CD4-positive, CD25-positive, alpha-beta regulatory T cell (primary cell): ENCODE measurements at regions not wholly inside any gene's neighbourhood (a gene's known extent, or its start where the extent isn't known, plus 50 kb on each side); places are given as distances from the start of the nearest gene placed in this dataset.

Experiments
- ATAC-seq, 2 donors: fragments of 150-1000 bp; cut with Tn5 transposase; one replicate each; pipeline ENCODE4 v1.10.0; 2021; ENCODE audit warnings: low read depth in 2 of 2, moderate number of reproducible peaks in 2 of 2, moderate library complexity in 1 of 2
- DNase-seq, 3 donors: peaks; one replicate each; pipeline versions ENCODE4 v3.0.0 to v3.0.0-alpha.2; 2012 to 2022; ENCODE audit warnings: mixed read lengths in 1 of 3
- H3K27ac ChIP-seq: one replicate; pipeline ENCODE4 v1.7.0; 2013; ENCODE audit warnings: mild to moderate bottlenecking, low read length; ENCODE audit not compliant: insufficient read depth, poor library complexity, severe bottlenecking
- H3K27me3 ChIP-seq: one replicate; pipeline ENCODE4 v1.7.0; 2013; ENCODE audit warnings: low read length; ENCODE audit not compliant: control insufficient read depth, insufficient read depth
- H3K36me3 ChIP-seq: one replicate; pipeline ENCODE4 v1.7.0; 2013; ENCODE audit warnings: mild to moderate bottlenecking, low read length, moderate library complexity; ENCODE audit not compliant: control insufficient read depth, insufficient read depth
- H3K4me1 ChIP-seq: 2 replicates; pipeline ENCODE4 v1.7.0; 2013; ENCODE audit warnings: mild to moderate bottlenecking, low read length; ENCODE audit not compliant: insufficient read depth, control insufficient read depth, poor library complexity, severe bottlenecking
- H3K4me3 ChIP-seq: one replicate; pipeline ENCODE4 v1.7.0; 2013; ENCODE audit warnings: low read depth, mild to moderate bottlenecking, low read length, moderate library complexity
- H3K9me3 ChIP-seq, 2 experiments: 1 replicate in 1 of 2; 2 replicates in 1 of 2; pipeline ENCODE4 v1.7.0; 2013; ENCODE audit warnings: low read length in 2 of 2, mild to moderate bottlenecking in 1 of 2, moderate library complexity in 1 of 2; ENCODE audit not compliant: control insufficient read depth in 2 of 2
- H3K27ac Mint-ChIP-seq, 3 donors: one replicate each; pipeline ENCODE4 v1.8.0; 2020 to 2022; ENCODE audit warnings: mild to moderate bottlenecking in 3 of 3, mixed read lengths in 3 of 3, moderate library complexity in 2 of 3
- H3K27me3 Mint-ChIP-seq: one replicate; pipeline ENCODE4 v1.8.0; 2022; ENCODE audit warnings: mild to moderate bottlenecking, mixed read lengths
- H3K36me3 Mint-ChIP-seq: one replicate; pipeline ENCODE4 v1.8.0; 2020; ENCODE audit warnings: mixed read lengths
- H3K4me1 Mint-ChIP-seq, 4 donors: one replicate each; pipeline ENCODE4 v1.8.0; 2020 to 2022; ENCODE audit warnings: mixed read lengths in 4 of 4, mild to moderate bottlenecking in 1 of 4
- H3K4me3 Mint-ChIP-seq, 4 donors: one replicate each; pipeline ENCODE4 v1.8.0; 2020 to 2022; ENCODE audit warnings: mild to moderate bottlenecking in 4 of 4, mixed read lengths in 4 of 4, moderate library complexity in 3 of 4
- H3K9me3 Mint-ChIP-seq, 7 donors: one replicate each; pipeline ENCODE4 v1.8.0; 2020 to 2022; ENCODE audit warnings: mixed read lengths in 7 of 7, mild to moderate bottlenecking in 3 of 7, moderate library complexity in 2 of 7

- no peaks in the 10 kb centered on the region for H3K36me3 ChIP-seq
- Mint-ChIP-seq H3K27me3 (no peaks in the 10 kb centered on the region), H3K4me1 (no peaks in the 10 kb centered on the region), H3K27ac (no peak overlapping the region), H3K36me3 (no peaks in the 10 kb centered on the region), H3K4me3 (no peak overlapping the region), H3K9me3 (peaks cover 0 to 6% (median 0%) of the 10 kb centered on the region in 7 donors)
- no peak for ATAC-seq
- H3K27me3 ChIP-seq, result no peaks in the 10 kb centered on the region
- no peak overlapping the region for H3K4me3 ChIP-seq
- H3K4me1 ChIP-seq, result no peaks in the 10 kb centered on the region
- no peak overlapping the region for H3K27ac ChIP-seq
- H3K9me3 ChIP-seq, result no peaks in the 10 kb centered on the region
- no peak for DNase-seq
Measured at GRCh38 chr15:94099574-94099960, 131.8 kb upstream of the MCTP2 start.

- peaks cover 0 to 4% (median 0%) of the 10 kb centered on the region in 7 donors for H3K9me3 Mint-ChIP-seq
- H3K4me3 Mint-ChIP-seq, result no peak overlapping the region
- no peak overlapping the region for H3K4me3 ChIP-seq
- H3K4me1 ChIP-seq, result no peaks in the 10 kb centered on the region
- no peak overlapping the region for H3K27ac Mint-ChIP-seq
- ATAC-seq (no peak), DNase-seq (no peak)
- H3K27me3 ChIP-seq, result no peaks in the 10 kb centered on the region
- no peaks in the 10 kb centered on the region for H3K36me3 Mint-ChIP-seq
- no peaks in the 10 kb centered on the region for H3K27me3 Mint-ChIP-seq
- H3K9me3 ChIP-seq, result no peaks in the 10 kb centered on the region
- H3K27ac ChIP-seq, result no peak overlapping the region
- no peaks in the 10 kb centered on the region for H3K36me3 ChIP-seq
- no peaks in the 10 kb centered on the region for H3K4me1 Mint-ChIP-seq
Measured at GRCh38 chr15:94098921-94099573, 132.3 kb upstream of the MCTP2 start.

GRCh38 chr15:94097552-94097951 is 133.8 kb upstream of the MCTP2 start:
- no peaks in the 10 kb centered on the region for H3K36me3 Mint-ChIP-seq
- H3K4me1 Mint-ChIP-seq, result no peaks in the 10 kb centered on the region
- H3K27me3 Mint-ChIP-seq, result no peaks in the 10 kb centered on the region

GRCh38 chr15:94094310-94094709 is 137.1 kb upstream of the MCTP2 start:
- ATAC-seq, result no peak
- Mint-ChIP-seq H3K27ac (no peak overlapping the region), H3K4me3 (no peak overlapping the region), H3K27me3 (no peaks in the 10 kb centered on the region), H3K36me3 (no peaks in the 10 kb centered on the region), H3K9me3 (peaks cover 0 to 3% (median 0%) of the 10 kb centered on the region in 7 donors), H3K4me1 (no peaks in the 10 kb centered on the region)
- Histone ChIP-seq H3K36me3 (no peaks in the 10 kb centered on the region), H3K4me3 (no peak overlapping the region), H3K4me1 (no peaks in the 10 kb centered on the region), H3K9me3 (no peaks in the 10 kb centered on the region), H3K27ac (no peak overlapping the region), H3K27me3 (no peaks in the 10 kb centered on the region)
- no peak for DNase-seq

More at GRCh38 chr15:94097552-94097951, 133.8 kb upstream of the MCTP2 start:
- H3K4me3 ChIP-seq, result no peak overlapping the region
- no peaks in the 10 kb centered on the region for H3K4me1 ChIP-seq
- no peaks in the 10 kb centered on the region for H3K27me3 ChIP-seq
- Mint-ChIP-seq H3K27ac (no peak overlapping the region), H3K9me3 (peaks cover 0 to 1% (median 0%) of the 10 kb centered on the region in 7 donors), H3K4me3 (no peak overlapping the region)
- no peak for DNase-seq
- no peaks in the 10 kb centered on the region for H3K9me3 ChIP-seq
- no peak overlapping the region for H3K27ac ChIP-seq
- H3K36me3 ChIP-seq, result no peaks in the 10 kb centered on the region
- ATAC-seq, result no peak

GRCh38 chr15:94086341-94086740 is 145.0 kb upstream of the MCTP2 start:
- Histone ChIP-seq H3K4me1 (no peaks in the 10 kb centered on the region), H3K4me3 (no peak overlapping the region), H3K27ac (no peak overlapping the region), H3K27me3 (no peaks in the 10 kb centered on the region), H3K36me3 (no peaks in the 10 kb centered on the region), H3K9me3 (no peaks in the 10 kb centered on the region)
- Mint-ChIP-seq H3K36me3 (no peaks in the 10 kb centered on the region), H3K9me3 (no peaks in the 10 kb centered on the region), H3K27ac (no peak overlapping the region), H3K4me1 (no peaks in the 10 kb centered on the region), H3K4me3 (no peak overlapping the region), H3K27me3 (no peaks in the 10 kb centered on the region)
- no peak for DNase-seq
- ATAC-seq, result no peak

- DNase-seq (no peak), ATAC-seq (no peak)
- Mint-ChIP-seq H3K27me3 (no peaks in the 10 kb centered on the region), H3K4me3 (no peak overlapping the region), H3K36me3 (no peaks in the 10 kb centered on the region), H3K4me1 (no peaks in the 10 kb centered on the region), H3K9me3 (no peaks in the 10 kb centered on the region), H3K27ac (no peak overlapping the region)
- Histone ChIP-seq H3K9me3 (no peaks in the 10 kb centered on the region), H3K36me3 (no peaks in the 10 kb centered on the region), H3K4me1 (no peaks in the 10 kb centered on the region), H3K27me3 (no peaks in the 10 kb centered on the region), H3K4me3 (no peak overlapping the region), H3K27ac (no peak overlapping the region)
Measured at GRCh38 chr15:94083467-94084052, 147.8 kb upstream of the MCTP2 start.

GRCh38 chr15:94081829-94082228 is 149.5 kb upstream of the MCTP2 start:
- Histone ChIP-seq H3K9me3 (no peaks in the 10 kb centered on the region), H3K27me3 (no peaks in the 10 kb centered on the region), H3K4me1 (no peaks in the 10 kb centered on the region), H3K27ac (no peak overlapping the region), H3K36me3 (no peaks in the 10 kb centered on the region), H3K4me3 (no peak overlapping the region)
- no peak for ATAC-seq
- Mint-ChIP-seq H3K27ac (no peak overlapping the region), H3K36me3 (no peaks in the 10 kb centered on the region), H3K9me3 (no peaks in the 10 kb centered on the region), H3K4me1 (no peaks in the 10 kb centered on the region), H3K27me3 (no peaks in the 10 kb centered on the region), H3K4me3 (no peak overlapping the region)
- DNase-seq, result no peak

GRCh38 chr15:94080989-94081605 is 150.3 kb upstream of the MCTP2 start:
- H3K4me3 Mint-ChIP-seq, result no peak overlapping the region
- Histone ChIP-seq H3K27ac (no peak overlapping the region), H3K36me3 (no peaks in the 10 kb centered on the region), H3K4me3 (no peak overlapping the region), H3K27me3 (no peaks in the 10 kb centered on the region), H3K4me1 (no peaks in the 10 kb centered on the region), H3K9me3 (no peaks in the 10 kb centered on the region)
- no peaks in the 10 kb centered on the region for H3K36me3 Mint-ChIP-seq
- ATAC-seq (no peak), DNase-seq (no peak)
- H3K4me1 Mint-ChIP-seq, result no peaks in the 10 kb centered on the region
- peaks cover 0 to 2% (median 0%) of the 10 kb centered on the region in 7 donors for H3K9me3 Mint-ChIP-seq
- H3K27ac Mint-ChIP-seq, result no peak overlapping the region
- H3K27me3 Mint-ChIP-seq, result no peaks in the 10 kb centered on the region
